ENCODE measurements at regions not wholly inside any gene's neighbourhood (a gene's known extent, or its start where the extent isn't known, plus 50 kb on each side); places are given as distances from the start of the nearest gene placed in this dataset.
"Not testable (repeated sequence)": the region's sequence is repeated elsewhere in the genome, so short reads cannot be mapped to it uniquely, and the experiment has no call there.

DNA sequence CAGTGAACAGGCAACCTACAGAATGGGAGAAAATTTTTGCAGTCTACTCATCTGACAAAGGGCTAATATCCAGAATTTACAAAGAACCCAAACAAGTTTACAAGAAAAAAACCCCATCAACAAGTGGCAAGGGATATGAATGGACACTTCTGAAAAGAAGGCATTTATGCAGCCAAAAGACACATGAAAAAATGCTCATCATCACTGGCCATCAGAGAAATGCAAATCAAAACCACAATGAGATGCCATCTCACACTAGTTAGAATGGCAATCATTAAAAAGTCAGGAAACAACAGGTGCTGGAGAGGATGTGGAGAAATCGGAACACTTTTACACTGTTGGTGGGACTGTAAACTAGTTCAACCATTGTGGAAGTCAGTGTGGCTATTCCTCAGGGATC is 80.3 kb downstream of the ZNF474 start:
- DNase-seq, result not testable (repeated sequence)

DNA sequence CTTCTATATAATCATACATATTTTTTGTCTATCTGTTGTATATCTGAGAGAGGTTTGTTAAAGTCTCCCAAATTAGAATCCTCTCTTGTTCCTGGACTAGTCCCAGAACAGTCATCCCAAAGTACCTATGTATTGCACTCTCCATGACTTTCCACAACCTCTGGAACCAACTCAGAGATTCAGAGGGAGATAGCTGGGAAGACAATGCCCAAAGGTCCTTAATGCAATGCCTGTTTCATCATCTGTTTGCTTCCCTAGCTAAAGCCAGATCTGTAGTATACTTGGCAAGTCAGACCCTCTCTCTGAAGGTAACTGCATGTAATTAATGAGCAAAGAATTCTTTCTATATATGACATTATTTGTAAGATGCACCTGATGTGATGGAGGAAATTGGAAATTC is 89.4 kb downstream of the ZNF474 start:
- no peak for DNase-seq

DNA sequence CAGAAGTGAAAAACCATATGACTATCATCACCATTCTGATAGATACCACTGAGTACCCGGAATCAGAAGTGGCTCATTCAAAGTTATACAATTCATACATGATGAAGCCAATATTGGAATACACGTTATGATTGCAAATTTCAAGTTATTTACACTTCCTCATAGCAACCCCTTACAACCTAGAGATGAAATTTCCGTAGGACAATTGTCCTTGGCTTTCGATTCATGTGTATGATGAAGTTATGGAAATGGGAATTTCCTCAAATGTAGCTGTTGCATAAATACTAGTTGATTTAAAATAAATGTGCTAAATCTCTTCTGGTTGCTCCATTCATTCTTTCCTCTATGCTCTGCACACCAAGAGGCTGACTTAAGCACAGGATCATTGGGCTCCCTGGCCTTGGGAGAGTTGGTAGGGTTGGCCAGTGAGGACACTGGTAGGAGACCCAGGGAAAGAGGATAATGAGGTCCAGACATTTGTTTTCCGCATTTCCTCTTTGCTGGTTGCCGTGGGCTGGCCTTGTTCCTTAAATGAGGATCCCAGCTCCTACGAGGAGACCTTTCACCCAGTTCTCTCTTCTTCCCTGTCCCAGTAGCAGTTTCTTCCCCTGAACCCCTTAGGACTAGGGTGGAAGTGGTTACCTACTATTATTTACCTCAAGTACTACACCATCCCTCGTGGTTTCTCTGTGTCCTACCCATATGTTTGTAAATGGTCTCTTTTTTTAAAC is 90.3 kb downstream of the ZNF474 start:
- peak in 2 of 56 donors; percentile 8 to 31 for DNase-seq

DNA sequence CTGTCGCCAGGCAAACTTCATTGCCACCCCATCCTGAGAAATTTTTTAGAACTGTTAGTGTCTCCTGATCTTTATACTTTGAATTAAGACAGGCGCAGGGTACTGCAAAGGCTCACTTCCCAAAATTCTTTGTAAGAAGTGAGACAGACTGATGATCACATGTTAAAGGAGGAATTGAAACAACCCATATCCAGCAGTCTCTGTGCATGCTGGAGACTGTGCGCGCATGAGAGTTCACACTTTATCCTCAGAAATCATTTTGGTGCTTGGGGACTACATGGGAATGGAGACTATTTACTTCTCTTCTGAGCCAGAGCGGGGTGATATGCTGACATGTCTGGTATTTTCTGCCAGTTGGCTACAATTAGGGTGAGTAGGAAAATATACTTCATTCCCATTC is 91.2 kb downstream of the ZNF474 start:
- peak in 1 of 56 donors; percentile 15 for DNase-seq

- DNase-seq, result no peak
These were observed 90.2 kb upstream of the SNCAIP start for GRCh38 chr5:122221857-122222256.

DNA sequence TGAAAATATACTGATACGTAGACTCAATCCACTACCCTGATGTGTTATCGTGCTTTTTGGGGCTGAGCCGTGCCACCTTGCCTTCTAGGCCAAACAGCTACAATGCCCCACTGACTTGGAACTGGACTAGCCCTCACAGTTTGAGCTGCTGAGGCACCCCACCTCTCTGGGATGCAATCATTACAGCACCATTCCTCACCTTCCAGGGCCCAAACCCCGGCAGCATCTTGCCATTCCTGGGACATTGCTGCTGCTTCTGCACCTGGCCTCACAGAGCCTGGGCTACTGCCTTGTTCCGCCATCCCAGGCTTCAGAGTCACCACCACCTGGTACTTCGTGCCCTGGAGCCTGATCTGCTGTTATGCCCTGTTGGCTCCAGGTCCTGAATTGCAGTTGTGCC is 89.5 kb upstream of the SNCAIP start:
- DNase-seq, result no peak

DNA sequence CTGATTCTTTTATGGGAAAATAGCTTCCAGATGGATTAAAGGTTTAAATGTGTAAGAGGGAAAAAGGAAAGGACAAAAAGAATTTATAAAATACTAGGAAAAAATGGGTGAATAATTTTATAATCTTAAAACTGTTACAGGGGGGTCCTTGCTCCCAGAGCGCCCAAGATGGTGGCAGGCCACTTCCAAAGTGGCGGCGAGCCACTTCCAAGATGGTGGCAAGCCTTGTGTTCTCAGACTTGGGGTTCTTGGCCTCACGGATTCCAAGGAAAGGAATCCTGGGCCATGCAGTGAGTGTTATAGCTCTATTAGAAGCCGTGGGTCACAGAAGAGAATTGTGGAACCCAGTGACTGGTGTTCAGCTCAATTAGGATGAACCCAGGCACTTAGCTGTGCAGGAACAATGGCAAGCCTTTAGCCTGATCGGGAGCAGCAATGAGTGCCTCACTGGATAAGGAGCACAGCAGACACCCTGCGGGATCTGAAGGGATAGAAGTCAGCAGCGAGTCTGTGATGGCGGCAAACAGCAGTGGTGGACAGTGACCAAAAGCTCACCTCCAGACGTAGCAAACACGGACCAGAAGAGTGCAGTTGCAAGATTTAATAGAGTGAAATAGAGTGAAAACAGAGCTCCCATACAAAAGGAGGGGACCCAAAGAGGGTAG is 83.2 kb upstream of the SNCAIP start:
- DNase-seq, result no peak

DNA sequence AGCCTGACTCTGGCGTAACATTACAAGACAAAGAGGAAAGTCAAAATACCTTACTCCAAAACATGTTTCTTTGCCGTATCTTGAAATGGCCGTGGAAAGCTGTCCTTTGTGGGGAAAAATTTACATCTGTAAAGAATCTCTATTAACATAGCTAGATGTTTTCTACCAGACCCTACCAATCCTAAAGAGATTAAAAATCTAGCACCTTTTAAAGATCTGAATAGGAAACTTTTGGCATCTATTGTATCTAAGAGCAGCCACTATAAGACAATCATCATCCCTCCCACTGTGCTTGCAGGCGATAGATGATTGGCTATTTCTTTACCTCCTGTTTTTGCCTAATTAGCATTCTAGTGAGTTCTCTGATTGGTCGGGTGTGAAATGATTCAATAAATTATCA is 82.5 kb upstream of the SNCAIP start:
- DNase-seq, result no peak

GRCh38 chr5:122236270-122237040 is 75.6 kb upstream of the SNCAIP start:
- no peak for DNase-seq

- DNase-seq, result no peak
These were observed 74.1 kb upstream of the SNCAIP start for GRCh38 chr5:122237906-122238305.

- no peak for DNase-seq
These were observed 59.7 kb upstream of the SNCAIP start for GRCh38 chr5:122252319-122252718.

- no peak for DNase-seq
These were observed 58.2 kb upstream of the SNCAIP start for GRCh38 chr5:122253794-122254193.

GRCh38 chr5:122256388-122256787 is 55.6 kb upstream of the SNCAIP start:
- DNase-seq, result no peak

DNA sequence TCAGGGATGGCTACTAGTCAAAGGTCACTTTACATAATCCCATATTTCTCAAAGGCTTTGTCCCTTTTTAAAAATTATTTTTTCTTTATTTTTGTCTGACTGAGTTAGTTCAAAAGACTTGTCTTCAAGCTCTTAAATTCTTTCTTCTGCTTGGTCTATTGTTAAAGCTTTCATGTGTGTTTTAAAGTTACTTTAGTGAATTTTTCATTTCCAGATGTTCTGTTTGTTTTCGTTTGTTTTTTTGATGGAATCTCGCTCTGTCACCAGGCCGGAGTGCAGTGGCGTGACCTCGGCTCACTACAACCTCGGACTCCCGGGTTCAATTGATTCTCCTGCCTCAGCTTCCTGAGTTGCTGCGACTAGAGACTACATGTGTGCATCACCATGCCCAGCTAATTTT is 55.0 kb upstream of the SNCAIP start:
- no peak for DNase-seq

GRCh38 chr5:122258241-122258640 is 53.8 kb upstream of the SNCAIP start:
- no peak for DNase-seq

DNA sequence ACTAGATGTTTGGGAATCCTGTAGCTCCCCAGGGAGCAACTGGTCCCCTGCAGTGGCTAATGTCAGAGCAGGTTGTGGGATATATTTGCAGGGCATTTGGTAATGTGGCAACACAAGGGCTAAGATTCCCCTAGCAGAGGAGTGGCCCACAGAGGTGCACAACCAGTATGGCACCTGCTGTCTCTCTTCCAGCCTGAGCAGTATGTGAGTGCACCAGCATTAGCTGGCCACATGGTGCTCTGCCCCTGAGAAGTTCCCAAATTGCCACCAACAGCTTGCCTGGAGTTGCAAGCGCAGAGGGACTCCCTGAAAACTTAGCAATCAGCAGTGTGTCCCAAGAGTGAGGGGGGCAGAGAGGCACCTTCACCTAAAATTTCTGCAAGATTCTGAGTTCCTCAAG is 53.2 kb upstream of the SNCAIP start:
- no peak for DNase-seq

- no peak for DNase-seq
These were observed 52.0 kb upstream of the SNCAIP start for GRCh38 chr5:122259995-122260394.

DNA sequence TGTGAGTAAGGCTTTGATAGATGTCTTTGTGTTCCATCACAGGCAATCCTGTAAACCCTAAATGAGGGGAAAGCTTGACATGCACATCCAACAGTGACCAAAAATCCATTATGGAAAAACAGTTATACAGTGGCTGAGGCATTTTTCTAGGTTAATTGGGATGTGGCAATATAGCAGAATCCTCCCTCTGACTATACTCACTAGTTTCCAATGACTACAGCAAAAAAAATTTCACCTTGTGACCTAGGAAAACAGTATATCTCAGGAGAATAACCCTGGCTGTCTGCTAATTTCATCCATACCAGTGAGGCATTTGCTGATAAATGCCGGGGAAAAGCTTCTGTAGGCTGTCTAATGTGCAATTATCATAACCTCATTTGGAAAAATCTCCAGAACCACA is 49.9 kb upstream of the SNCAIP start:
- no peak for DNase-seq

Data from amygdala (tissue), 56 donors.